Ishikawa (cell line): ENCODE measurements at regions not wholly inside any gene's neighbourhood (a gene's known extent, or its start where the extent isn't known, plus 50 kb on each side); places are given as distances from the start of the nearest gene placed in this dataset.

ENCODE experiments used
- CEBPB ChIP-seq: IDR thresholded peaks from 2 replicates; pipeline ENCODE4 v1.6.1; 2012
- CREB1 ChIP-seq: IDR thresholded peaks from 2 replicates; pipeline ENCODE4 v1.6.1; 2012; ENCODE audit warnings: low read depth
- EGR1 ChIP-seq: IDR thresholded peaks from 2 replicates; pipeline ENCODE4 v1.6.1; 2012
- EP300 ChIP-seq: IDR thresholded peaks from 2 replicates; pipeline ENCODE4 v1.6.1; 2012; ENCODE audit warnings: borderline replicate concordance
- FOXM1 ChIP-seq: IDR thresholded peaks from 2 replicates; pipeline ENCODE4 v1.6.1; 2012; ENCODE audit warnings: low read depth, borderline replicate concordance
- MAX ChIP-seq: IDR thresholded peaks from 2 replicates; pipeline ENCODE4 v1.6.1; 2012
- NFIC ChIP-seq: IDR thresholded peaks from 2 replicates; pipeline ENCODE4 v1.6.1; 2012
- RAD21 ChIP-seq: IDR thresholded peaks from 2 replicates; pipeline ENCODE4 v1.6.1; 2012; ENCODE audit warnings: low read depth
- REST ChIP-seq: IDR thresholded peaks from 2 replicates; pipeline ENCODE4 v1.6.1; 2012; ENCODE audit warnings: low read depth, mild to moderate bottlenecking
- TAF1 ChIP-seq: IDR thresholded peaks from 2 replicates; pipeline ENCODE4 v1.6.1; 2012; ENCODE audit warnings: low read depth, mild to moderate bottlenecking
- TCF12 ChIP-seq: IDR thresholded peaks from 2 replicates; pipeline ENCODE4 v1.6.1; 2012; ENCODE audit warnings: low read depth
- TEAD4 ChIP-seq: IDR thresholded peaks from 2 replicates; pipeline ENCODE4 v1.6.1; 2012
- USF1 ChIP-seq: IDR thresholded peaks from 2 replicates; pipeline ENCODE4 v1.6.1; 2012
- YY1 ChIP-seq: IDR thresholded peaks from 2 replicates; pipeline ENCODE4 v1.6.1; 2012; ENCODE audit warnings: low read depth
- ZBTB7A ChIP-seq: IDR thresholded peaks from 2 replicates; pipeline ENCODE4 v1.6.1; 2012; ENCODE audit warnings: low read depth

GRCh38 chr2:21422050-21422449, 298.3 kb downstream of the TDRD15 start:
- peak; percentile 42 for TF ChIP-seq RAD21
- TF ChIP-seq REST, result no peak

- TF ChIP-seq USF1 (no peak), TEAD4 (no peak), TAF1 (no peak), CEBPB (no peak), TCF12 (no peak), FOXM1 (no peak), ZBTB7A (no peak), EGR1 (no peak), RAD21 (no peak), MAX (no peak), REST (no peak)
Measured at GRCh38 chr2:21422724-21423522, 299.2 kb downstream of the TDRD15 start.

DNA sequence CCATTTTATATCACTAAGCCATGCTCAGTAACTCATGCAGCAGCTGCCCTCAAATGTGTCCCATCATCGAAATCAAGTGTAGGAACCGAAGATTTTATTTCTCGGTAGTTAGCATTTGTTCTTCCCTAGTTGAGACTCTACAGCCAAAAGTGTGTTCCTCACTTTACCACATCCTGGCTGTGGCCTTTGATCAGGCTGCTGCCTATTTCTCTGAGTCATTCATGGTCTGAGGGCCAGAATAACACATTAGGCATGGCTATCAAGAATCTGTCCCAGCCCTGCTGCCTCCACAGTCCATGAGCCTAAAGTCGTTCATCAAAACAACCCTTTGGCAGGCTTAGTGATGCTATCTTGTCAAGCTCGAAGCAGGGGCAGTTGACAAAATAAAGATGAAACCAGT, 300.1 kb downstream of the TDRD15 start:
- TF ChIP-seq CEBPB (no peak), RAD21 (no peak), REST (no peak), ZBTB7A (no peak), TEAD4 (no peak), TCF12 (no peak), NFIC (no peak), TAF1 (no peak), MAX (no peak), USF1 (no peak), EGR1 (no peak), CREB1 (no peak), EP300 (no peak), YY1 (no peak), FOXM1 (no peak)

DNA sequence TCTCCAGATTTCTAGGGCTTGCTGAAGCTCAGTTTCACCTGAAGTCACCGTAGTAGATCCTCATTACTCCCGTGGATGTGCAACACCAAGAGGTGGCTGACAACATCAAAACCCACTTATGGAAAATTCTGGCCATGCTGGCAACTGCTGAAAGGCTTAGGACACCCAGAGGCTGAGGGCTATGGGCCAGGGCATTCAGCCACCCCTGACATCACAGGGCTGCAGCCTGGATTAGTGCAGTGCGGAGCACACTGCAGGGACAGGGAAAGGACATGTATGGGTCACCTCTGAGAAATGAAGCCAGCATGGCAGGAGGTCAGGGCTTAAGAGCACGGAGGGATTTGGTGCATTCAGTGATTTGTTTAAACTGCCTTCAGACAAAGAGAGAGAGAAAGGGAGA, 300.6 kb downstream of the TDRD15 start:
- TF ChIP-seq TEAD4 (no peak), NFIC (no peak), REST (no peak), FOXM1 (no peak), ZBTB7A (no peak), CREB1 (no peak), CEBPB (no peak), USF1 (no peak), EGR1 (no peak), TCF12 (no peak), RAD21 (no peak)
